HEK293 (cell line): ENCODE measurements at regions not wholly inside any gene's neighbourhood (a gene's known extent, or its start where the extent isn't known, plus 50 kb on each side); places are given as distances from the start of the nearest gene placed in this dataset.

Experiments
- YY1 ChIP-seq: fragments of 450-650 bp; formaldehyde crosslinking; IDR thresholded peaks from 2 replicates; pipeline ENCODE4 v1.5.1; 2018; ENCODE audit warnings: missing biosample characterization, missing genetic modification characterization
- ZNF133 ChIP-seq: fragments of 450-650 bp; formaldehyde crosslinking; IDR thresholded peaks from 2 replicates; pipeline ENCODE4 v1.5.1; 2016; ENCODE audit warnings: missing biosample characterization, missing genetic modification characterization
- ZNF214 ChIP-seq: fragments of 450-650 bp; formaldehyde crosslinking; IDR thresholded peaks from 2 replicates; pipeline ENCODE4 v1.5.1; 2017; ENCODE audit warnings: missing biosample characterization, mild to moderate bottlenecking, missing genetic modification characterization, borderline replicate concordance
- ZNF366 ChIP-seq: fragments of 450-650 bp; formaldehyde crosslinking; conservative IDR thresholded peaks from 2 replicates; pipeline ENCODE4 v1.5.1; 2016; ENCODE audit warnings: missing biosample characterization, missing genetic modification characterization
- ZNF629 ChIP-seq: fragments of 450-650 bp; formaldehyde crosslinking; IDR thresholded peaks from 2 replicates; pipeline ENCODE4 v1.5.1; 2017; ENCODE audit warnings: missing biosample characterization, missing genetic modification characterization
- ZSCAN23 ChIP-seq: fragments of 450-650 bp; formaldehyde crosslinking; IDR thresholded peaks from 2 replicates; pipeline ENCODE4 v1.5.1; 2016; ENCODE audit warnings: missing biosample characterization, missing genetic modification characterization
- TF ChIP-seq, protein P1 (sequence below): fragments of 450-650 bp; formaldehyde crosslinking; IDR thresholded peaks from 2 replicates; pipeline ENCODE4 v1.5.1; 2016; ENCODE audit warnings: missing biosample characterization, missing genetic modification characterization, borderline replicate concordance
- TF ChIP-seq, protein P2 (sequence below): fragments of 450-650 bp; IDR thresholded peaks from 2 replicates; pipeline ENCODE4 v1.5.1; 2018; ENCODE audit warnings: missing biosample characterization, missing genetic modification characterization
- TF ChIP-seq, protein P3 (sequence below): fragments of 450-650 bp; formaldehyde crosslinking; IDR thresholded peaks from 2 replicates; pipeline ENCODE4 v1.5.1; 2016; ENCODE audit warnings: missing biosample characterization, missing genetic modification characterization
- TF ChIP-seq, protein P4 (sequence below): fragments of 450-650 bp; formaldehyde crosslinking; IDR thresholded peaks from 2 replicates; pipeline ENCODE4 v1.5.1; 2016; ENCODE audit warnings: missing biosample characterization, missing genetic modification characterization
- TF ChIP-seq, protein P5 (sequence below): sonication (generic); formaldehyde crosslinking; IDR thresholded peaks from 2 replicates; pipeline ENCODE4 v1.8.1; 2022; ENCODE audit warnings: mild to moderate bottlenecking, moderate library complexity, missing genetic modification reagents
- TF ChIP-seq, protein P6 (sequence below): fragments of 450-650 bp; formaldehyde crosslinking; IDR thresholded peaks from 2 replicates; pipeline ENCODE4 v1.5.1; 2016; ENCODE audit warnings: missing biosample characterization, missing genetic modification characterization, borderline replicate concordance
- TF ChIP-seq, protein P7 (sequence below): fragments of 450-650 bp; formaldehyde crosslinking; IDR thresholded peaks from 2 replicates; pipeline ENCODE4 v1.5.0; 2017; ENCODE audit warnings: missing biosample characterization, missing genetic modification characterization, borderline replicate concordance
- TF ChIP-seq, protein P8 (sequence below): fragments of 450-650 bp; formaldehyde crosslinking; IDR thresholded peaks from 2 replicates; pipeline ENCODE4 v1.5.1; 2016; ENCODE audit warnings: missing biosample characterization, missing genetic modification characterization

DNA sequence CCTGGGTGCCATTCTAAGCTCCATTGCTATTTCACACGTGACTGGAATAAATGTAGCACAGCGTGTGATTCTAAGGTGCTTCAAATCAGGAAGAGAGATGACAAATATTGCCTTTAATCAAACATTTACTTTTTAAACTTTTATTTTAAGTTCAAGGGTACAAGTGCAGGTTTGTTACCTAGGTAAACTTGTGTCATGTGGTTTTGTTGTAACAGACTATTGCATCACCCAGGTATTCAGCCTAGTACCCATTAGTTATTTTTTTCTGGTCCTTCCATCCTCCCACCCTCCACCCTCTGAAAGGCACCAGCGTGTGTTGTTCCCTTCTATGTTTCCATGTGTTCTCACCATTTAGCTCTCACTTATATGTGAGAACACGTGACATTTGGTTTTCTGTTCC is 510.8 kb downstream of the PLOD2 start:
- TF ChIP-seq, protein P1, sequence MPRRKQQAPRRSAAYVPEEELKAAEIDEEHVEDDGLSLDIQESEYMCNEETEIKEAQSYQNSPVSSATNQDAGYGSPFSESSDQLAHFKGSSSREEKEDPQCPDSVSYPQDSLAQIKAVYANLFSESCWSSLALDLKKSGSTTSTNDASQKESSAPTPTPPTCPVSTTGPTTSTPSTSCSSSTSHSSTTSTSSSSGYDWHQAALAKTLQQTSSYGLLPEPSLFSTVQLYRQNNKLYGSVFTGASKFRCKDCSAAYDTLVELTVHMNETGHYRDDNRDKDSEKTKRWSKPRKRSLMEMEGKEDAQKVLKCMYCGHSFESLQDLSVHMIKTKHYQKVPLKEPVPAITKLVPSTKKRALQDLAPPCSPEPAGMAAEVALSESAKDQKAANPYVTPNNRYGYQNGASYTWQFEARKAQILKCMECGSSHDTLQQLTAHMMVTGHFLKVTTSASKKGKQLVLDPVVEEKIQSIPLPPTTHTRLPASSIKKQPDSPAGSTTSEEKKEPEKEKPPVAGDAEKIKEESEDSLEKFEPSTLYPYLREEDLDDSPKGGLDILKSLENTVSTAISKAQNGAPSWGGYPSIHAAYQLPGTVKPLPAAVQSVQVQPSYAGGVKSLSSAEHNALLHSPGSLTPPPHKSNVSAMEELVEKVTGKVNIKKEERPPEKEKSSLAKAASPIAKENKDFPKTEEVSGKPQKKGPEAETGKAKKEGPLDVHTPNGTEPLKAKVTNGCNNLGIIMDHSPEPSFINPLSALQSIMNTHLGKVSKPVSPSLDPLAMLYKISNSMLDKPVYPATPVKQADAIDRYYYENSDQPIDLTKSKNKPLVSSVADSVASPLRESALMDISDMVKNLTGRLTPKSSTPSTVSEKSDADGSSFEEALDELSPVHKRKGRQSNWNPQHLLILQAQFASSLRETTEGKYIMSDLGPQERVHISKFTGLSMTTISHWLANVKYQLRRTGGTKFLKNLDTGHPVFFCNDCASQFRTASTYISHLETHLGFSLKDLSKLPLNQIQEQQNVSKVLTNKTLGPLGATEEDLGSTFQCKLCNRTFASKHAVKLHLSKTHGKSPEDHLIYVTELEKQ (tag by site-specific recombination): no peak
- TF ChIP-seq, protein P2, sequence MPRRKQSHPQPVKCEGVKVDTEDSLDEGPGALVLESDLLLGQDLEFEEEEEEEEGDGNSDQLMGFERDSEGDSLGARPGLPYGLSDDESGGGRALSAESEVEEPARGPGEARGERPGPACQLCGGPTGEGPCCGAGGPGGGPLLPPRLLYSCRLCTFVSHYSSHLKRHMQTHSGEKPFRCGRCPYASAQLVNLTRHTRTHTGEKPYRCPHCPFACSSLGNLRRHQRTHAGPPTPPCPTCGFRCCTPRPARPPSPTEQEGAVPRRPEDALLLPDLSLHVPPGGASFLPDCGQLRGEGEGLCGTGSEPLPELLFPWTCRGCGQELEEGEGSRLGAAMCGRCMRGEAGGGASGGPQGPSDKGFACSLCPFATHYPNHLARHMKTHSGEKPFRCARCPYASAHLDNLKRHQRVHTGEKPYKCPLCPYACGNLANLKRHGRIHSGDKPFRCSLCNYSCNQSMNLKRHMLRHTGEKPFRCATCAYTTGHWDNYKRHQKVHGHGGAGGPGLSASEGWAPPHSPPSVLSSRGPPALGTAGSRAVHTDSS (tag by site-specific recombination): no peak
- TF ChIP-seq, protein P3, sequence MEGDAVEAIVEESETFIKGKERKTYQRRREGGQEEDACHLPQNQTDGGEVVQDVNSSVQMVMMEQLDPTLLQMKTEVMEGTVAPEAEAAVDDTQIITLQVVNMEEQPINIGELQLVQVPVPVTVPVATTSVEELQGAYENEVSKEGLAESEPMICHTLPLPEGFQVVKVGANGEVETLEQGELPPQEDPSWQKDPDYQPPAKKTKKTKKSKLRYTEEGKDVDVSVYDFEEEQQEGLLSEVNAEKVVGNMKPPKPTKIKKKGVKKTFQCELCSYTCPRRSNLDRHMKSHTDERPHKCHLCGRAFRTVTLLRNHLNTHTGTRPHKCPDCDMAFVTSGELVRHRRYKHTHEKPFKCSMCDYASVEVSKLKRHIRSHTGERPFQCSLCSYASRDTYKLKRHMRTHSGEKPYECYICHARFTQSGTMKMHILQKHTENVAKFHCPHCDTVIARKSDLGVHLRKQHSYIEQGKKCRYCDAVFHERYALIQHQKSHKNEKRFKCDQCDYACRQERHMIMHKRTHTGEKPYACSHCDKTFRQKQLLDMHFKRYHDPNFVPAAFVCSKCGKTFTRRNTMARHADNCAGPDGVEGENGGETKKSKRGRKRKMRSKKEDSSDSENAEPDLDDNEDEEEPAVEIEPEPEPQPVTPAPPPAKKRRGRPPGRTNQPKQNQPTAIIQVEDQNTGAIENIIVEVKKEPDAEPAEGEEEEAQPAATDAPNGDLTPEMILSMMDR (tag by site-specific recombination): no peak
- TF ChIP-seq, protein P4, sequence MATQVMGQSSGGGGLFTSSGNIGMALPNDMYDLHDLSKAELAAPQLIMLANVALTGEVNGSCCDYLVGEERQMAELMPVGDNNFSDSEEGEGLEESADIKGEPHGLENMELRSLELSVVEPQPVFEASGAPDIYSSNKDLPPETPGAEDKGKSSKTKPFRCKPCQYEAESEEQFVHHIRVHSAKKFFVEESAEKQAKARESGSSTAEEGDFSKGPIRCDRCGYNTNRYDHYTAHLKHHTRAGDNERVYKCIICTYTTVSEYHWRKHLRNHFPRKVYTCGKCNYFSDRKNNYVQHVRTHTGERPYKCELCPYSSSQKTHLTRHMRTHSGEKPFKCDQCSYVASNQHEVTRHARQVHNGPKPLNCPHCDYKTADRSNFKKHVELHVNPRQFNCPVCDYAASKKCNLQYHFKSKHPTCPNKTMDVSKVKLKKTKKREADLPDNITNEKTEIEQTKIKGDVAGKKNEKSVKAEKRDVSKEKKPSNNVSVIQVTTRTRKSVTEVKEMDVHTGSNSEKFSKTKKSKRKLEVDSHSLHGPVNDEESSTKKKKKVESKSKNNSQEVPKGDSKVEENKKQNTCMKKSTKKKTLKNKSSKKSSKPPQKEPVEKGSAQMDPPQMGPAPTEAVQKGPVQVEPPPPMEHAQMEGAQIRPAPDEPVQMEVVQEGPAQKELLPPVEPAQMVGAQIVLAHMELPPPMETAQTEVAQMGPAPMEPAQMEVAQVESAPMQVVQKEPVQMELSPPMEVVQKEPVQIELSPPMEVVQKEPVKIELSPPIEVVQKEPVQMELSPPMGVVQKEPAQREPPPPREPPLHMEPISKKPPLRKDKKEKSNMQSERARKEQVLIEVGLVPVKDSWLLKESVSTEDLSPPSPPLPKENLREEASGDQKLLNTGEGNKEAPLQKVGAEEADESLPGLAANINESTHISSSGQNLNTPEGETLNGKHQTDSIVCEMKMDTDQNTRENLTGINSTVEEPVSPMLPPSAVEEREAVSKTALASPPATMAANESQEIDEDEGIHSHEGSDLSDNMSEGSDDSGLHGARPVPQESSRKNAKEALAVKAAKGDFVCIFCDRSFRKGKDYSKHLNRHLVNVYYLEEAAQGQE: no peak
- TF ChIP-seq ZNF133 (no peak), ZNF366 (no peak), ZNF214 (tag by site-specific recombination) (no peak), ZSCAN23 (tag by site-specific recombination) (no peak), YY1 (tag by site-specific recombination) (no peak), ZNF629 (tag by site-specific recombination) (no peak)
- TF ChIP-seq, protein P5, sequence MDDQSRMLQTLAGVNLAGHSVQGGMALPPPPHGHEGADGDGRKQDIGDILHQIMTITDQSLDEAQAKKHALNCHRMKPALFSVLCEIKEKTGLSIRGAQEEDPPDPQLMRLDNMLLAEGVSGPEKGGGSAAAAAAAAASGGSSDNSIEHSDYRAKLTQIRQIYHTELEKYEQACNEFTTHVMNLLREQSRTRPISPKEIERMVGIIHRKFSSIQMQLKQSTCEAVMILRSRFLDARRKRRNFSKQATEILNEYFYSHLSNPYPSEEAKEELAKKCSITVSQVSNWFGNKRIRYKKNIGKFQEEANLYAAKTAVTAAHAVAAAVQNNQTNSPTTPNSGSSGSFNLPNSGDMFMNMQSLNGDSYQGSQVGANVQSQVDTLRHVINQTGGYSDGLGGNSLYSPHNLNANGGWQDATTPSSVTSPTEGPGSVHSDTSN: no peak
- TF ChIP-seq, protein P6, sequence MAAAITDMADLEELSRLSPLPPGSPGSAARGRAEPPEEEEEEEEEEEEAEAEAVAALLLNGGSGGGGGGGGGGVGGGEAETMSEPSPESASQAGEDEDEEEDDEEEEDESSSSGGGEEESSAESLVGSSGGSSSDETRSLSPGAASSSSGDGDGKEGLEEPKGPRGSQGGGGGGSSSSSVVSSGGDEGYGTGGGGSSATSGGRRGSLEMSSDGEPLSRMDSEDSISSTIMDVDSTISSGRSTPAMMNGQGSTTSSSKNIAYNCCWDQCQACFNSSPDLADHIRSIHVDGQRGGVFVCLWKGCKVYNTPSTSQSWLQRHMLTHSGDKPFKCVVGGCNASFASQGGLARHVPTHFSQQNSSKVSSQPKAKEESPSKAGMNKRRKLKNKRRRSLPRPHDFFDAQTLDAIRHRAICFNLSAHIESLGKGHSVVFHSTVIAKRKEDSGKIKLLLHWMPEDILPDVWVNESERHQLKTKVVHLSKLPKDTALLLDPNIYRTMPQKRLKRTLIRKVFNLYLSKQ (tag by site-specific recombination): no peak
- TF ChIP-seq, protein P7, sequence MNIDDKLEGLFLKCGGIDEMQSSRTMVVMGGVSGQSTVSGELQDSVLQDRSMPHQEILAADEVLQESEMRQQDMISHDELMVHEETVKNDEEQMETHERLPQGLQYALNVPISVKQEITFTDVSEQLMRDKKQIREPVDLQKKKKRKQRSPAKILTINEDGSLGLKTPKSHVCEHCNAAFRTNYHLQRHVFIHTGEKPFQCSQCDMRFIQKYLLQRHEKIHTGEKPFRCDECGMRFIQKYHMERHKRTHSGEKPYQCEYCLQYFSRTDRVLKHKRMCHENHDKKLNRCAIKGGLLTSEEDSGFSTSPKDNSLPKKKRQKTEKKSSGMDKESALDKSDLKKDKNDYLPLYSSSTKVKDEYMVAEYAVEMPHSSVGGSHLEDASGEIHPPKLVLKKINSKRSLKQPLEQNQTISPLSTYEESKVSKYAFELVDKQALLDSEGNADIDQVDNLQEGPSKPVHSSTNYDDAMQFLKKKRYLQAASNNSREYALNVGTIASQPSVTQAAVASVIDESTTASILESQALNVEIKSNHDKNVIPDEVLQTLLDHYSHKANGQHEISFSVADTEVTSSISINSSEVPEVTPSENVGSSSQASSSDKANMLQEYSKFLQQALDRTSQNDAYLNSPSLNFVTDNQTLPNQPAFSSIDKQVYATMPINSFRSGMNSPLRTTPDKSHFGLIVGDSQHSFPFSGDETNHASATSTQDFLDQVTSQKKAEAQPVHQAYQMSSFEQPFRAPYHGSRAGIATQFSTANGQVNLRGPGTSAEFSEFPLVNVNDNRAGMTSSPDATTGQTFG (tag by site-specific recombination): no peak
- TF ChIP-seq, protein P8, sequence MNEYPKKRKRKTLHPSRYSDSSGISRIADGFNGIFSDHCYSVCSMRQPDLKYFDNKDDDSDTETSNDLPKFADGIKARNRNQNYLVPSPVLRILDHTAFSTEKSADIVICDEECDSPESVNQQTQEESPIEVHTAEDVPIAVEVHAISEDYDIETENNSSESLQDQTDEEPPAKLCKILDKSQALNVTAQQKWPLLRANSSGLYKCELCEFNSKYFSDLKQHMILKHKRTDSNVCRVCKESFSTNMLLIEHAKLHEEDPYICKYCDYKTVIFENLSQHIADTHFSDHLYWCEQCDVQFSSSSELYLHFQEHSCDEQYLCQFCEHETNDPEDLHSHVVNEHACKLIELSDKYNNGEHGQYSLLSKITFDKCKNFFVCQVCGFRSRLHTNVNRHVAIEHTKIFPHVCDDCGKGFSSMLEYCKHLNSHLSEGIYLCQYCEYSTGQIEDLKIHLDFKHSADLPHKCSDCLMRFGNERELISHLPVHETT (tag by site-specific recombination): no peak
